GM18517 (cell line): ENCODE measurements at regions not wholly inside any gene's neighbourhood (a gene's known extent, or its start where the extent isn't known, plus 50 kb on each side); places are given as distances from the start of the nearest gene placed in this dataset.
"Not testable (repeated sequence)": the region's sequence is repeated elsewhere in the genome, so short reads cannot be mapped to it uniquely, and the experiment has no call there.

Source experiments
- ATAC-seq: cut with Tn5 transposase; IDR thresholded peaks from one replicate; pipeline ENCODE4 v1.9.1; 2021; ENCODE audit warnings: mild to moderate bottlenecking, moderate library complexity; ENCODE audit not compliant: unreplicated experiment

DNA sequence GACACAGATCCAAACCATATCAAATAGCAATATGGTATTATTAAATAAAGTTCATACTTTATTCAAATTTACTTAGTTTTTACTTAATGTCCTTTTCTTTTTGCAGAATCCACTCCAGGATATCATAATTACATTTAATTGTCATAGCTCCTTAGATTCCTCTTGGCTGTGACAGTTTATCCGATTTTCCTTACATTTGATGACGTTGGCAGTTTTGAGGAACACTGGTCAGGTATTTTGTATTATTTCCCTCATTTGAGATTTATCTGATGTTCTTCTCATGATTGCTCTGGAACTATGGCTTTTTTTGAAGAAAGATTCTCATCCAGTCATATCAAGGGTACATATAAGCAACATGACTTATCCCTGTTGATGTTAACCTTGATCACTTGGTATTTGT is 198.3 kb upstream of the STAC start:
- no peak for ATAC-seq

GRCh38 chr3:36187197-36187596 is 193.1 kb upstream of the STAC start:
- not testable (repeated sequence) for ATAC-seq

- ATAC-seq, result no peak
Measured at GRCh38 chr3:36192901-36193300, 187.4 kb upstream of the STAC start.

DNA sequence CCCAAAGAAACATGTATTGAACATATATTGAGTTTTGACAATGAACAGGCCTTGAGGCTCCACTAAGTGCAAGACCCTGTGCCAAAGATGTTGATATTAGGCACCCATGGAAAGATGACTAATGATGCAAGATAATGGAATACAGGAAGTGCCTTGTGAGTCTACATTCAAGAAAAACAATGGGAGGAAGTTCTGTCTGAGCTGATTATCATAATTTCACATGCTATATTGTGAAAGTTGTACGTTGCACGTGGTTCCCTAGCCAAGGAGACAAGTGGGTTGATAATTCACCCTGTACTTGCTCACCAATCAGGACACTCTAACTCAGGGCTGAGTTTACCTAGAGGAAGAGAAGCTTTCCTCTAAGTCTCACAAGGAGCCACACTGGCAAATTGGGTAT is 186.9 kb upstream of the STAC start:
- no peak for ATAC-seq

- no peak for ATAC-seq
Measured at GRCh38 chr3:36196058-36196457, 184.2 kb upstream of the STAC start.

GRCh38 chr3:36197151-36197550 is 183.2 kb upstream of the STAC start:
- no peak for ATAC-seq

- no peak for ATAC-seq
Measured at GRCh38 chr3:36201546-36201945, 178.8 kb upstream of the STAC start.

DNA sequence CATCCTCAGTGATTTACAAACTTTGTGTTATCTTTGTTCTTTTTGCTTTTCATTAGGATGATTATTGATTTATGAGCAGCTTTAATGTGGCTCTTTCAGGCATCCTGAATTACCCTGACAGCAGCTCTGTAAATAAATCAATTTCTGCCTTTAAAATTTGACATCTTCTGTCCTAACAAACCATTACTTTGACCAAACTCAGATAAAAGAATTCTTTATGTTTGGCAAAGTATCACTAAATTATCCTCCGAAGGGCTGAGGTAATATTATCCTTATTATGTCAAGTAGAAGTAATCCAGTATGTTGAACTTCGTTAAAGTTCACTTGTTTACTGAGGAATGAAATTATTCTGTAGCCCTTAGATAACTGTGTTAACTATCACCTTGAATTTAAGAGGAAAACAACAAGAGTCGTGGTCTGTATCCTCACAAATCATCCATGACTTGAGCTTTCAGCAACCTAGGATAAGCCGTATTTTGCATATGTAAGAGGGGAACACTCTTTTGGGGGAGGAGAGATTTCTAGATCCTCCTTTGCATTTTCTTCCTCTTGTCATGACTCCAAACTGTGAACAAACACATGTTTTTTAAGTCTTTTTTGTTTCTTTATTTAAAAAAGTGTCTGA is 173.2 kb upstream of the STAC start:
- ATAC-seq, result no peak

GRCh38 chr3:36210840-36211651 is 169.3 kb upstream of the STAC start:
- no peak for ATAC-seq

- ATAC-seq, result no peak
Measured at GRCh38 chr3:36211652-36211999, 168.7 kb upstream of the STAC start.

DNA sequence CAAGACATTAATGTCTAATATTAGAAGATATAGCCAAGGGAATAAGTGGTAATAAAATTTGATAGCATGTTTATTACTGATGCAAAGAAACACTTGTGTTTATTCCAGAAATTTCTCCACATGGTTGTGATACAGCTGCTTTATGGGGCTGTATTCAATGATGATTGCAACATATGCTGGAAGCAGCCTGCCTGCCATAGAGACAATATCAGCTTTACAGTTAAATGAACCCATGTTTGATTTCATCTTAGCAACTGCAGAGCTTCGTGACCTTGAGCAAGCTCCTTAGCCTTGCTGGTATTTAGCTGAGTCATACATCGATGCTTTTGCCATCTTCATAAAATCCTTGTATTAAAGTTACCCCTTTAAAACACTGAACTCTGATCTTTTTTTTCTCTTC is 168.1 kb upstream of the STAC start:
- ATAC-seq, result no peak

GRCh38 chr3:36214460-36214859 is 165.8 kb upstream of the STAC start:
- no peak for ATAC-seq

DNA sequence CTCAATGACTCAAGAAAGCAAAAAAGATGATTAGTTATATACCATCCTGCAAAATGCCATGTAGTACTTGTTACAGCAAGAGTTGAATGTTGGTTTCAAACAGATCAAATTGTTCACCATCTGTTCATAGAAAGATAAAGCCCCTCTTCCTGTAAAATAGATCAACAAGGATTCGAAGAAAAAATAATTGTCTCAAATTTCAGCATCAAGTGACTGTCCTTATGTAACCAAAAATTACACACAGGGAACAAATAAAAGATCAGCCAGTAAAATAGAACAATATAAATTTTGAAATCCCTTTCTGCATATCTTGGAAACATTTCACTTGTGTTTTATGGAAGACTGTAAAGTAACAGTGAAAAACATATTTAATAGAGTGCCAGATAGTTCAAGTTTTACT is 165.1 kb upstream of the STAC start:
- ATAC-seq, result no peak

DNA sequence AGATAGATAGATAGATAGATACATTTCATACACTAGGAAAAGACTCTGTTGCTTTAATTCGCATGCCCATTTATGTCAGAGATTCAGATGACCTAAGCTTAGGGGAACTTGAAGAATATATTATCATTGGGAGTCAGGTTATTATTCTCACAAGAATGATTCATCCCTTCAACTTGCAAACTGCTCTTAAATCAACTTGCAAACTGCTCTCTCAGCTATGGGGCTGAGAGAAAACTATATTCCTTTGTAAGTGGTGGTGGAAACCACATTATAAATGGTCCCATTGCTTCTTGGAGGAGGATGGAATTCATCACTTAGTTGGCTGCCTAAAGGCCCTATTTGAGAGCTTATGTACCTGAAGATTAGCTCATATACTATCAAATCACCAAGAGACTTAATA is 160.9 kb upstream of the STAC start:
- no peak for ATAC-seq

DNA sequence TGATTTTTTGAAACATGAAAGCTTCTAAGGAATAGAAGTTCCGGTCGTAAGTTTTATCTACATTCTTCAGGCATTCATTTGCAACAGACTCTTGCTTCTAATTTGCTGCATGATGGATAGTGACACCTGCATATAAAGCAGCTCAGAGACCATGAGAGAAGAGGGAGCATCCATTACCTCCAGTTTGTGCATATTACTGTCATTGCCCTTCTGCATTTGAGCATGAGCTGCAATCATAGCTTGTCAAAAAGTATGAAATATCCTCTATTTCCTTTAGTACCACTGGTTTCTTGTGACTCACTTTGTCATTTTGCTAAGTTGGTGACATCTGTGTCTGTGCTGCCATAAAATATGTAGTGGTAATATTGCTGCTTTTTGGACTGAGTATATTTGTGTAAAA is 160.1 kb upstream of the STAC start:
- ATAC-seq, result no peak

GRCh38 chr3:36221975-36222374 is 158.3 kb upstream of the STAC start:
- no peak for ATAC-seq

DNA sequence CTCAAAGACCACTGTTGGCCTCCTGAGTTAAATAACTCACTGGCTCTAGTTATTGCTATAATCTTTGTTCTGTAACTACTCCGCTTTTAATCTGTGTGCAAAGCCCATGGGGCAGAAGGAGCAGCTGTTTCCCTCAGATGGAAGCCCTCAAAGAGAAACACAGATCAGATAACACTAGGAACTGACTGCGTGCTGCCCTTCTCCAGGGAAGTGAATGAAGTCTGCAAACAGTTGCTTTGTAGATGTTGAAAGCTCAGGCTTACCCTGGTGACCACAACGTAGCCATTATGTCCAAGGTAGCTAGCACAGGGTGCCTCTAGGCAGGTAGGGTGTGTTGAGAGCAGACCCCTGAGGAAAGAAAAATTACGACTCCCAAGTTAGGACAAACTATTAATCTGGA is 152.3 kb upstream of the STAC start:
- no peak for ATAC-seq

- no peak for ATAC-seq
Measured at GRCh38 chr3:36229496-36229895, 150.8 kb upstream of the STAC start.

DNA sequence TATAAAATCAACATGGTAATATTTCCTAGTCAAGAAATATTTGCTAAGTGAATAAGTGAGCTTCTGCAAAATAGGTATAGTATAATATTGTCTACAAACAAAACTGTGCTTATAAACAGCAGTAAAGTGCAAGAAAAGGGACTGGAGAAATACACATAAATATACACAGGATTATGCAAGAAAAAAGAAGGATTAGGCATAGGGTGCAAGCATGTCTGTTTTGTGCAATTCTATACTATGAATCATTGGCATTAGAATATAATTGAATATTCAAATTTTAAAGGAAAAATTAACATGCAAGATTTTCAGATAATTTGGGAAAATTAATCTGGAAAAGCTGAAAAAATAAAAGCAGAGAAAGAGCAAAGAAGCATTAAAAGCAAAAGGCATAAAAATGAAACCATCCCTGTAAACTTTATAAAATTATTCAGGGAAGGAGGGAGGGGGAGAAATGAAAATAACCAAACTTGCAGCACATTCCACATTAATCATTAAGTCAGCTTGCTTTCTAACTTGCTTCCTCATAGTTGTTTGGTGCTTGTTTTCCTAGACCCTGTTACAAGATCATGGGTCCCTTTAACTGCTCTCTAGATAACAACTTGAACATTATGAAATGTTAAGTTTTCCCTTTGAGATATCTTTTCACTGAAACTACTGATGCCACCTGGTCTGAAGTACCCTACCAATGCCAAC is 147.4 kb upstream of the STAC start:
- ATAC-seq, result no peak

GRCh38 chr3:36244728-36245127 is 135.6 kb upstream of the STAC start:
- ATAC-seq, result no peak

- ATAC-seq, result no peak
Measured at GRCh38 chr3:36248374-36248773, 131.9 kb upstream of the STAC start.

DNA sequence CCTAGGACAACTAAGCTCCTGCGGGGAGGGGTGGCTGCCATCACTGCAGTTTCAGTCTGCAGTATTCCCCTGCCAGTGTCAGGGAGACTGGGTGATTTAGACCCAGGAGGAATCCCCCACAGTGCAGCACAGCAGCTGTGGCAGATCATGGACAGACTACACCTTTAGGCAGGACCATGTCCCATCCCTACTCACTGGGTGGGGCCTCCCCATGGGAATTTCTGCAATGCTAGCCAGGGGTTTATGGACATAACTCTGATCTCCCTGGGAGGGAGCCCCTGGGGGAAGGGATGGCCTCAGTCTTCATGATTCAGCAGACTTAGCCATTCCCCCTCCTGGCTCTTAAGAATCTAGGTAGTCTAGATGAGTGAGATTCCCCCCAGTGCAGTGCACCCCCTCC is 130.1 kb upstream of the STAC start:
- no peak for ATAC-seq
